GM18867 (cell line): ENCODE measurements at regions not wholly inside any gene's neighbourhood (a gene's known extent, or its start where the extent isn't known, plus 50 kb on each side); places are given as distances from the start of the nearest gene placed in this dataset.
"Not testable (repeated sequence)": the region's sequence is repeated elsewhere in the genome, so short reads cannot be mapped to it uniquely, and the experiment has no call there.

Experiments
- ATAC-seq: cut with Tn5 transposase; IDR thresholded peaks from one replicate; pipeline ENCODE4 v1.9.1; 2021; ENCODE audit warnings: mild to moderate bottlenecking, moderate library complexity; ENCODE audit not compliant: unreplicated experiment

DNA sequence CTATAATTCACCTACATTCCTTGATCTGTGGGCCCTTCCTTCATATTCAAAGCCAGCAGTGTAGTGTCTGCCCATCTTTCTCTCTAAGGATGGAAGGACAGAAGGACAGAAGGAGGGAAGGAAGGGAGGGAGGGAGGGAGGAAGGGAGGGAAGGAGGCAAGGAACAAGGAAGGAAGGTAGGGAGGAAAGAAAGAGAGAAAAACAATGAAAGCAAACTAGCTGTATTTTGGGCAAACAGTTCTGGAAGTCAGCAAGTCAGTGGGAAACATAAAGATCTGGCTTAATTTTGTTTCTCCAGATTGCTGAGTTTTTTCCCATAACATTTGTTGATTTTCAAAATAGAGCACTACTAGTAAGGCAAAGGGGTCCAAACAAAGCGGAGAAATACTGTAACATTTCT lies 555.2 kb upstream of the EPHA5 start:
- ATAC-seq: no peak

DNA sequence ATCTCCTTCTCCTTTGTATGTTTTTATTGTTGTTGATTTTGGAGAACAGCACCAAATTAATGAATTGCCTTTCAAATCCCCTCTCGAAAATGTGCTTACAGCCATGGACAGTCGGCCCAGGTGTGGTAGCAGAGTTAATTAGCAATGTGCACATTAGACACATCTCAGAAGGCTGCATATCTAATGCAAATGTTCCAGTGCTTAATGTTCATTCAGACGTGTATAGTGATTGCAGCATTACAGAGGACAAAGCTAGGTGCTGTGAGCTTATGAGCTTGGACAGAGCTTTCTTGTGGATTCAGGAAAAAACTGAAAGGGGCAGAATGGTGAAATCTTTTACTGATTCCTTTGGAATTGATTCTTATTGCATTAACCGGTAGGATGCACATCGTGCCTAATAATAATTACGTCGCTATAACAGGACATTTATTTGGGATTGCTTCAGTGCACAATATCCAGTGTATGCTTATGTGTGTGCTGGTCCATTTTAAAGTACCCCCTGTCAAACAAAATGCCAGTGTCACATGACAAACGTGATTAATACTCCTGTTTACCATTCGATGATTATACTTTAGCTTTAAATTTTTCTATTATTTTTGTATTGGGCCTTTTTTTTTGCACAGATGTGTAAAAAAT lies 552.9 kb upstream of the EPHA5 start:
- no peak for ATAC-seq

DNA sequence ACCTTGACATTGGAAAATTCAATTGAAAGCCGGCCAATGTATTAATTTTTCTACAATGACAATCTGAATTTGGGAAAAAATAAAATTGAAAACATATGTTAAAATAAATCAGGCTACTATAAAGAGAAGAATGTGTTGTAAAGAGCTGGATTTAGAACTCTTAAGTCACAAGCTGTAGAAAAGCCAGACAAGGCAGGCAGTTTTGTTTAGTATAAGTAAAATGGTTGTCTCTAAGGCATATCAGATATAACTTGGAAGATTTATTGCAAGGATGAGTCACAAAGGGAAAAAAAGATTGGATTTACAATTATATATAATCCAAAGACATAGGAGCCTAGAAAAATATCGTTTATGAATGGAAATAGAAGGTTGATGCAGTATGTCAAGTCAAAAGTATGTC lies 549.1 kb upstream of the EPHA5 start:
- no peak for ATAC-seq

DNA sequence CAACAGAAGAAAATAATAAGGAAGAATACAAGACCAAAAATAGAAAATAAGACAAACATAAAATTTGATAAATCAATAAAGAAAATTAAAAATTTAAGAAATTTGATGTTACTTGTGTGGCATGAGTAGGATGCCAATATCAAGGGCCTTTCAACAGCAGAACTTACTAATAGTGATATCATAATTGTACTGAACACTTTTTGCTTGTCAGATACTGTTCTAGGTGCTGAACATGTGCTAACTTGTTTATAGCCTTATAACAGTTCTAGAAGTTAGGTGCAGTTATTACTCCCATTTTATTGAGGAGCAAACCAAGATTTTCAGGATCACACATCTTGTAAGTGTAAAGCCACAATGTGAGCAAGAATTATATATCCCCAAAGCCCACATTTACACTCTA lies 546.0 kb upstream of the EPHA5 start:
- no peak for ATAC-seq

DNA sequence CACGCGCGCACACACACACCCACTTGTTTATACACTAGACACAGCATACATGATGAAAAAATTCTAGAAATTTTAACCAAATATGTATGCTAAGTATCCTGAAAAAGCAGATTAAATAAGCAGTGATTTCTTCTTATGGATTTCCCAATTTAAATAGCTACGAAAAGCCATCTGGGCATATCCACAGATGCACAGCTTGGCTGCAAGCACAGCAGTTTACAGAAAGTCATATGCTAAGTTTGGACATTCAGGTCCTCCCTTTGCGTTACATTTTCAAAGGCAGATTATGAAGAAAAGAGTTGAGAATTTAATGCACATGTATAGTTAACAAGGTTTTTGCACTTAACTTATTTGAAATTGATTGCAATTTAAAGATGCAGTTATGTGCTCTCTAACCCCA lies 542.2 kb upstream of the EPHA5 start:
- ATAC-seq: no peak

DNA sequence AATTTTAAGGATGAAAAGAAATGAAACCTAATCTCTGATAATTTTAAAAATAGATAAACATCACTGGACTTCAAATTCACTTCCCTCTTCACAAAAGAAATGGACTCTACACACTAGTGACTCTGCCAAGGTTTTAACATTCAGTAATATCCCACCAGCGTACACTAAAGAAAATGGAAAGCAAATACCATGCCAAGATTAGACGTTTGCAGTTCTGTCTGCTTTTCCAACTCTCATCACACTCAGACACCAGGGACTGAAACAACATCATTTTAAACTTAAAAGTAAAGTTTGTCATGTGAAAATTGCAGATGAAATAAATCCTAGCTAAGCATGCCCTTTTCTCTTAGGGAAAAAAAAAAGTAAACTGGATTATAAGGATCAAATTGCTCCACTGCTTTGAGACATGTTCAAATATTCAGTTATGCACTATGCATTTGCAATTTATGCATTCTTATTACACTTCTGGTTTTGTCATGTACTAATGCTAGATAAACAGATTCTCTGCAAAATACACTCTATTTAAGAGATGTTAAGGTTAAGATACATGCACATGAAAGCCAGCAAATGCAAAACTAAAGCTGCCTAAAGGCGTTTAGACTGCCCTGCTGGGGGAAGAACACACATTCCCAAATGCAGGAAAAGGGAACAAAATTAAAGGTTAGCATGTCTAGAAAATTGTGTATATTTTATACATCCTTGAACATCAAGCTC lies 534.4 kb upstream of the EPHA5 start:
- no peak for ATAC-seq

DNA sequence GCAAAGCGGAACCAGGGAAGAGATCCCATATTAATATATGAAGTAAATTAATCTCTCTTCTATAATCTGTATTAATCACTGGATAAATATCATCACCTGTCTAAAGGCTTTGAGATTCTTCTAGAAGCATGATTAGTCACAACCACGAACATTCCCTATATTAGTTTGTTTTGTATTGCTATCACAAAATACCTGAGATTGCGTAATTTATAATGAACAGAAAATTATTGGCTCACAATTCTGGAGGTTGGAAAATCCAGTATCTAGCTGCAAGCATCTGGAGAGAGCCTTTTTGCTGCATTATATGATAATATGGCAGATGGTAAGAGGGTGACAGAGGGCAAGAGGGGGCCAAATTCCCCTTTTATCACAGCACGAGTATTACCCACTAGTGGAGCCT lies 532.6 kb upstream of the EPHA5 start:
- ATAC-seq: no peak

DNA sequence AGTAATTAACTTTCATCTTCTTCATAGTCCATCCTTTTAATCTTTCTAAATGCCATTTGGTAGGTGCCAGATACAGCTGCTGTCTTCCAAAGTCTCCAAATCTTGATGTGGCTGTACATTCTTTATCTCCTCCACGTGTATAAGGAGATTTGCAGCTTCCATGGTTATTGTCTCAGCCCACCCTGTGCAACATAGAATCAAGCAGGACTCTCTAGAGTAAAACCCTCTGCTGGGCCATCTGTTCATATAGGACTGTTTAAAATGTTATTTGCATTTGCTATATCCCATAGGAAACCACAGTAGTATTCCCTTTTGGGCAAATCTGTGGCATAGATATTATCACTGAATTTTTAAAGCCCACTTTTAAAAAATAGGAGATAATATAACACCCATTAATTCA lies 527.2 kb upstream of the EPHA5 start:
- ATAC-seq: no peak

DNA sequence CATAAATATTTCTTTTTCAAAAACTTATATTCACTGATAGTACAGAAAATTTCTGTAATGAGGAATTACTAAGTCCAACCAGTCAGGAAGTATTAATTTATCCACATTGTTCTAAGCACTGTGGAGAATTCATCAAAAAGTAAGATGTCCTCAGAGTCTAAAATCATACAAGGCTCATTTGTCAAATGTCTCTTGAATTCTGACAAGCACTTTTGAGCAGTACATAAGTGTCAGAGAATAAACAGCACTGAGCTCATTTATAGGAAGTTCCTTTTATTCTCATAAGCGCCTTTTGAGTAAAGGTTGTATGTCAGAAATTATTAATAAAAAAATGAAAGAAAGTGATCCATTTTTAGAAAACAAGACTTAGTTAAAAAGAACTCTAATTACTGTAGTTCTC lies 523.2 kb upstream of the EPHA5 start:
- no peak for ATAC-seq

DNA sequence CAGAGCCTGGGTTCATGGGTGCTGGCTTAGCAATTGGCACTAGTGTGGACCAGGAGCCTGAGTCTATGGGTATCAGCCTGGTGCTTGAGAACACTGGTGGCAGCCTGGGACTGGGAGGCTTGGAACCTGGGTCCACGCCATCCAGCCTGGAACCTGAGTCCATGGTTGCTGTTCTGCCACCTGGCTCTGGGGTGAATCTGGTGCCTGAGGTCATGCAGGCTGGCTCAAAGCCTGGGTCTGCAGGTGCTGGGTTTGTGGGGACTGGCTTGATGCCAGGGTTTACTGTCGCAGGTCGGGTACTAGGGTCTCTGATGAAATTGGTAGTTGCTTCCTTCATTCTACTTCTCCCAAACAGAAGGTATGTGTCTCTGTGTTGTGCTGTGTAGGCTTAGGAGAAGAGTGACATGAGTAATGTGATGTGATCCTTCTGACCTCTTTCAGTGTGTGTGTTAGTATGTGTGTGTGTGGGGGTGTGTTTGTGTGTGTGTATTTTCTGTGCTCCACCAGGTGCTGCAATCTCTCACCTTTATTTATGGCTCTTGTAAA lies 517.0 kb upstream of the EPHA5 start:
- no peak for ATAC-seq

DNA sequence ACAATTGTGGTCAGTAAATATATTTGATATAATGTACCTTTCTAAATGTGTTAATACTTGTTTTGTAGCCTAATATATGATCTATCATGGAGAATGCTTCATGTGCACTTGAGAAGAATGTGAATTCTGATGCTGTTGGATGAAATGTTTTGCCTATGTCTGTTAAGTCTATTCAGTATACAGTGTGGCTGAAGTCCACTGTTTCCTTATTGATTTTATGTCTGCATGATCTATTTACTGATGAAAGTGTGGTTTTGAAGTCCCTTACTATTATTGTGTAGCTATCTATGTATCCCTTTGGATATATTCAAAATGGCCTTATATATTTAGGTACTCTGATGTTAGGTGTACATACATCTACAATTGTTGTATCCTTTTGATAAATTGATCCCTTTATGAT lies 515.8 kb upstream of the EPHA5 start:
- no peak for ATAC-seq

DNA sequence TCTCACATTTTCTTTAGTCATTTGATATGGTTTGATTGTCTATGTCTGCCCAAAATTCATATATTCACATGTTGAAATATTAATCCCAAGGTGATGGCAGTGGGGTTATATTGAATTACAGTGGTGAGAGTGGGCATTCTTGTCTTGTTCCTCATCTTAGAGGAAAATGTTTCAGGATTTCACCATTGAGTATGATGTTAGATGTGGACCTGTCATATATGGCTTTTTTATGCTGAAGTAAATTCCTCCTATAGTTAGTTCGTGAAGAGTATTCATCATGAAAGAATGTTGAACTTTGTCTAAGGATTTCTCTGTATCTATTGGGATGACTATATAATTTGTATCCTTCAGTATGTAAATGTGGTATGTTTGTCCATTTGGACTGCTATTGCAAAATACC lies 512.3 kb upstream of the EPHA5 start:
- no peak for ATAC-seq

DNA sequence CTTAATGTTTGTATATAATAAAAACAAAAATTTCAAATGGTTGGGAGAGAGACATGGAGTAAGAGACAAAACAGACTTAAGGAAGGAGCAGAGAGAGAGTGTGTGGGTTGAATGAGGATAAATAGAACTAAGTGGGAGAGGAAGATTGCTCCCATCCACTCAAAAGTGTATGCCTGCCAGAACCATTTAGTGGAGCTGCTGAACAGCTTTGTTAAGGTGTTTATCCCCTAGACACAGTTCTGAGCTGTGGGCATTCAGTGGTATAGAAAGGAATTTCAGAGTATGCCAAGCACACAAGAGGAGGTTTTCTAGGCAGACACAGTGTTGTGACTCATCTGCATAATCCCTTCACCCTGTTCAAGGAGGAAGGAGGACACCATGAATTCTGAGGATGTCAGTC lies 508.6 kb upstream of the EPHA5 start:
- ATAC-seq: no peak

DNA sequence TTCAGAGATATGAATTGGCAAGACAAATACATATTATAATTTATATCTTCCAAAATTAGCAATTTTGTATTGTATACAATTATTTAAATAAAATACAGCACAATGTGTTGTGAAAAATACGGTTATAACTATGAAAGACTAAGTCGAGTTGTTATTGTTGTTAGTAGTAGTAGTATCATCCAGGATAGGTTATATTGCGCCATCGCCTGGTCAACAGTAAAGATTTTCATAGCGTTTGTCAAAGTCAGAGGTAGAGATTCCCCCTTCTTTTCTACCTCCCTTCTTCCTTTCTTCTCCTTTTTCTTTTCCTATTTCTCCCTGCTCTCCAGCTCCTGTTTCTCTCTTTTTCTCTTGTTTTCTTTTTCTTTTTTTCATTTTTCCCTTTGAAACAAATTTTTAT lies 499.1 kb upstream of the EPHA5 start:
- ATAC-seq: no peak

DNA sequence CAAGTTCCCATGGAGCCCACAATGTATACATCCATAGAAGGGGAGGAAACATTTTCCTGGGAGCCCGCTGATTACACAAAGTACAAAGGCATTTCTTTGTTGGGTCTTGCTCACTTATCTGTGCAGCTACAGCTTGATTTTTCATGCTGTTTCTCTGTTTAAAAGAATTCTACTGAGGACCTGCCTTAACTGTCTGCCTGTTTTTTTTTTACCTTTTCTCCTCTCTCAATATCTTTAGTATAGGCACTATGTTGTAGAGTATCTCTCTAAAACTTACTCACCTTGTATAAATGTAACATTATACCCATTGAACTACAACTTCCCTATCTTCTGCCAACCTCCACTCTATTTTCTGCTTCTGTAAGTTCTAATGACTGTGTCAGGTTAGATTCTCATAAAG lies 494.6 kb upstream of the EPHA5 start:
- ATAC-seq: no peak

DNA sequence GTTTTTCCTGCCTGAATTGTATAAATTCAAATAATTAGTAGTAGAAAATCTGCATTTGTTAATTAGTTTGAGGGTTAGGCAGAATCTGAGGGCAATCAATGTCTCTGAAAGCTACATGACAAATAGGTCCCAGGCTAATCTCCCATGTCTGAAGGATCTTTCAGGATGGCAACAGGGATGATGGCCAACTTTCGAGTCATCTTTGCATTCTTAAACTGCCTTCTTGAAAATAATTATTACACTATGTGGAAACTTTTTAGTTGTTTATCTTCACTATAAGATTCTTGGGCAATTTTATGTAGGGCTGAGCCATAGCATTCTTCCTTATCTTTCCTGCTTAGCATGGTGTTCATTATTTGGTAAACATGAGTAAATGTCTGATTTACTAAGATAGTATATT lies 490.3 kb upstream of the EPHA5 start:
- no peak for ATAC-seq

DNA sequence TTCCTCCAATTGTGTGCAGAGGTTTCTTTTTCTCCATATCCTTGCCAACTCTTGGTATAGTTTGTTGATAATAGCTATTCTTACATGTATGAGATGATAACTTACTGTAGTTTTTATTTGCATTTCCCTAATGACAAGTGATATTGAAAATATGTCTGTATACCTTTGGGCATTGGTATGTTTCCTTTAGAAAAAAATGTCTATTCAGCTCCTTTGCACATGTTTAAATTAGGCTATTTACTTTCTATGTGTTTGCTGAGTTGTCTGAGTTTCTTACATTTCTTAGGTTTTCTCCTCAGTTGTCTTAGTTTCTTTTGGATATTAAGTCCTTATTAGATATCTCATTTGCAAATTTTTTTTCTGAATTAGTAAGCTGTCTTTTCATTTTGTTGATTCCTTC lies 487.3 kb upstream of the EPHA5 start:
- no peak for ATAC-seq

DNA sequence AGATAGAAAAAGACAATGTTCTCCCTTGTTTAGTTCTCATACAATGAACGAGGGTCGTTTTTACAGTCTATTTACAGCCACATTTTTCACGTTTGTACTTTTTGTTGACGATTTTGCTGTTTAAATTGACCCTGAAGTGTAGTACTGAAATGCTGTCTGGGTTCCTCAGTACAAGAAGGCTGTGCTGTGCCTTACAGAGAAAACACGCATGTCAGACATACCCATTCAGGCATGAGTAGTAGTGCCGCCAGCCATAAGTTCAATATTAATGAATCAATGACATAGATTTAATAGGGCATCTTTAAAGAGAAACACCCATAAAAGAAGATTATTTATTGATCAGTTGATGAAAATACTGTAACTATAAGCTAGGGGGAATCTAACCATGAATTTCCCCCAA lies 459.8 kb upstream of the EPHA5 start:
- no peak for ATAC-seq

DNA sequence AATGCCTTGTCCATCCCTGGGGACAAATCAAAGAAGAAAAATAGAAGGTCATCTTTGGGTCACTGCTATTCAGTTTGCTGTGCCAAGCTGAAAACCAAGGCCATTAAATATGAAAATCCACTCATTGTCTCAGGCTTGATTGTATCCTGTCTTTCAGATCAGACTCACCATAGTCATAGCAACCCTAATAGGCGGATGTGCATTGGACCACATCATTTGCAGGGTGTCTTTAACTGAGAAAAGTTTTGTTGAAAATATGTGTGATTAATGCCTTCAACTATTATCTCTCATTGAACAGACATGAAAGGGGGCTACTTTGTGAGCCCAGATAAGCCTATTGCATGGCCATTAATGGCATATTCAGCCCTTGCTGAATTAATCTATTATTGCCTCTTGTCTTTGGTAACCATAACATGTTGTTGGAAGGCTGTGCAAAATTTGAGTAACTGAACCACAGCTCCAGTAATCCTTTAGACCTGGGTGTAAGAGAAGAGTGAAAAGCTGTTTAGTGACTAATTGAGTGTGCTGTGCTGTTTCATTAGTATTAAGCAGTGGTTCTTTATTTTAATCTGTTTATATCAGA lies 453.6 kb upstream of the EPHA5 start:
- no peak for ATAC-seq

DNA sequence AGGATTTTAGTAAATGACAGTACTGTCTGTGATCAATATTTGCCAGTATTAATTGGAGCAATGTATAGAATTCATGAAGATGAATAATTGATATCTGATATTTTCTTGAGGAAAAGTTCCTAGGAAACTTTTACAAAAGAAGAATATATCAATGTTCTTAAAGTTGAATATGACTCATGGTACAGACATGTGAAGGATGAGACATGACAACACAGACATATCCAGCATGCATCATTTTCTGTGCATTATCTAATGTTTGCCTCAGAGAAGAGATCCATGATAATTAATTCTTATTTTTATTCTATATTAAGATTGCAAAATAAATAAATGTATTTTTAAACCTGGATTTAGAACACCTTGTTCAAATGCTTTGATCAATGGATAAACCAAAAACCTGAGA lies 452.9 kb upstream of the EPHA5 start:
- ATAC-seq: no peak

DNA sequence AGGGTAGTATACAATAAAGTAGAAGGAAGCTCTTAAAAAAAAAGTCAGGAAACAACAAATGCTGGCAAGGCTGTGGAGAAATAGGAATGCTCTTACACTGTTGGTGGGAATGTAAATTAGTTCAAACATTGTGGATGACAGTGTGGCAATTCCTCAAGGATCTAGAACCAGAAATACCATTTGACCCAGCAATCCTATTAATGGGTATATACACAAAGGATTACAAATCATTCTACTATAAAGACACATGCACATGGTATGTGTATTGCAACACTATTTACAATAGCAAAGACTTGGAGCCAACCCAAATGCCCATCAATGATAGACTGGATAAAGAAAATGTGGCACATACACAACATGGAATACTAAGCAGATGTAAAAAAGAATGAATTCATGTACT lies 444.9 kb upstream of the EPHA5 start:
- not testable (repeated sequence) for ATAC-seq

DNA sequence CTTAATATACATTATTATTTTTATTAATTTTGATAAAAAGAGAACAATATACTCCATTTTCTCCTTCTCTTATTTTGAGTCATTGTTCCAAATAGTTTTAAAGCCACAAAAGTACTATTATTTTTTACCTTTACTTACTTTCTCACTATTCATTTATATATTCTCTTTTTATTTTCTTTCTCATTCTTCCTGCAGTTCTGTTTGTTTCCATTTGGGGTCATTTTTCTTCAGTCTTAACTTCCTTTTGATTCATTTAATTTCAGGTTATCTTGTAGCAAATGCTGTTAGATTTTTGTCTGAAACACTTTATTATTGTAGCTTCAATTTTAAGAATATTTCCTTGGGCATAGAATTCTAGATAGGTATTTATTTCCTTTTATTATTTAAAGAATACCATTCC lies 438.6 kb upstream of the EPHA5 start:
- ATAC-seq: no peak
